ENCODE measurements at regions not wholly inside any gene's neighbourhood (a gene's known extent, or its start where the extent isn't known, plus 50 kb on each side); places are given as distances from the start of the nearest gene placed in this dataset.
"Not testable (repeated sequence)": the region's sequence is repeated elsewhere in the genome, so short reads cannot be mapped to it uniquely, and the experiment has no call there.

DNA sequence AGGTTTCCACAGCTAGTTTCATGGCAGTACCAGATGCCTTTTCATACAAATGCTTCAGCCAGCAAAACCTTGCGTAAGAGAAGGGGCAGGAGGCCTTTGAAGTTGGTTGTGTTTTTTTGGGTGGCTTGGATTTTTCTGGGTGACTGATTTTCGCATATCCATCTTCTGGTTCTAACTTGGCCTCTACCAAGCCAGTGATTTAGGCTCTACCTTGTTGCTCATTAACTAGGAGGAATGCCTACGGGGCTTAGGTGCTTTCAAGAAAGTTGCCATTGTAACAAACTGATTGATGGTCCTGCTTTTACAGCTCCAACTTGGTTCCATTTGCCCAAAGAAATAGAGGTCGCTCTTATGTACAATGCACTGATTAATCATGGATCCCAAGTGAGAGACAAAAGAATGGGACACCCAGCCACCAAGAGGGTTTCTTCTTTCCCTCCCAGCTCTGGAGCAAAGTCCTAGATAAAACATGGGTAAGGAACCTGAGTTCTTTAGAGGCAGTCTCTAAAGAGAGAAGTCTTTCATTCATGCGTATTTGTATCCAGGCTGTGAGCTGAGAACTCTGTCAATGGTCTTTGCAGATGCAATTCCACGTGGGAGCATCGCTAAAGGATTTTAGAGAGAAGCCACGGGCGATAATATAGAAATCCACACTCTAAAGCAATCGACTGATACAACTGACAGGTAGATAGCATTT, 92.1 kb upstream of the FGFR2 start:
- DNase-seq: no peak

DNA sequence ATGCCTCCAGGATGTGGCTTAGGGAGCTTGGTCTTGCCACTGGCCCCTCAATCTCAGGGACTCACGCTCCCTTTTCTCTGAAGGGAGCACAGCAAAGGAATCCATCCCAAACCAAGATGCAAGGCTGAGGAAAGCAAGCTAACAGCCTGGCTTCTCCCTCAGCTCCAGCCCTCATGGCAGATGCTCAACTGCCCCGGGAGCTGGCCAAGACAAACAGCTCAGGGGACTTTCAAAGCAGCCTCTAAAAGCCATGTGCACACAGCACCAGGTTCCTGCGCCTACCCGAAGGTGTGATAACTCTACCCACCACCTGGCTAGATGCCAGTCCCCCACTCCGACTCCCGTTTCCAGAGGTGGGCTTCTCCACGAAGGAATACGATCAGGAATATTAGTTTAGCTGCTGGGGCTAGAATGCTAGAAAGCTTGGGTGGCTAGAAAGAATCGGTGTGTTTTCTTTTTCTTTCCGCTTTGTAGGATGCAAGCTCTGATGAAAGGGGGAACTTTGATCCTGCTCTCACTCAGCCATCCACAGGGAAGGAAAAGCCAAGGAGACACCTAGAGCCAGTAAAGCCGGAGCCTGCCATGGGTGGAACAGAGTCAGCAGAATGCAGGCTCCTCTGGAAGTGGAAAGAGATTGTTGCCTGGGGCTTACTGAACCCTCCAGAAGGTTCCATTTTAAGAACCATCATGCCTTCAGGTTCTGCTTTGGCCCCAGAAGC, 89.0 kb upstream of the FGFR2 start:
- no peak for DNase-seq

DNA sequence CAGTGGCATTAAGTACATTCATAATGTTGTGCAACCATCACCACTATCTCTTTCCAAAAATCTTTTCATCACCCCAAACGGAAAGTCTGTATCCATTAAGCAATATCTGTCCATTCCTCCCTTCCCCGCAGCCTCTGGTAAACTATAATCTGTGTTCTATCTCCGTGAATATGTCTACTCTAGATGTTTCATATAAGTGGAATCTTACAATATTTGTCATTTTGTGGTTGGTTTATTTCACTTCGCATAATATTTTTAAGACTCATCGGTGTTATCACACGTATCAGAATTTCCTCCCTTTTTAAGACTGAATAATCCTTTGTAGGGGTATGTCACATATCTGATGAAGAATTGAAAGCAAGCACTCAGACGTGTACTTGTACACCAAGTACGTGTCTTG, 86.0 kb upstream of the FGFR2 start:
- DNase-seq: no peak

DNA sequence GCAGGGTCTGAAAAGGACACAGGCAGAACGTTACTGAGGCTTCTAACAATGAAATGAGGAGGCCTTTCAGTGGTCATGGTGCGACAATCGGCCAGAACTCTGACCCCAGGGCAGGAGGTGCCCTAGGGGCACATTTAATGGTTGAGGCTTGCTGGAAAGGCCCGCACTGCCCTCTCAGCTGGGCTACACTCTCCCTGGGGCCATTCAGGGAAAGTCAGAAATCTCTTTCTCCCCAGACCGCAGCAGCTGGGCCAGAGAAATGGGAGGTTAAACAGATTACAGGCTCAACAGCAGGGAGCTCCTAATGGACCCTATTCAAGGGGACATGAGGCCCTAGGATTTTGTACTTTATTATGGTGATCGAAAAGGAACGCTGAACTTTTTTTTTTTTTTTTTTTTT, 85.6 kb upstream of the FGFR2 start:
- DNase-seq: no peak

DNA sequence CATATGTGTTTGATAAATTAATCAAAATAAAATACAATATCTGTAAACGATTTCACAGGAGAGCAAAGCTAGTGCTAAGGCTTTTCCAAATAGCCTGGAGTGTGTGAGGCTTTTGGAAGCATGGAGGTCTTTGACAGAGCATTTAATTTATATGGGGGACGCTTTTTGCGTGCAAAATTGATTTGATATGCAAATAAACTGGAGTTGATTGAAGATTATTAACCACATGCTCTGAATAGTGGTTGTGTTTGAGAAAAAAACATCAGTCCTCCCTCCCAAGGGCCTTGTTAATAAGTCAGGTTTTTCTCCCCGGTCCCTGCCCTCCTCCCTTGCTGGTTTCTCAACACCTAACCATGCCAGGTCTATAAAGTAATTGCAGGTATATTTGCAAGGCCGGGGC, 85.1 kb upstream of the FGFR2 start:
- no peak for DNase-seq

DNA sequence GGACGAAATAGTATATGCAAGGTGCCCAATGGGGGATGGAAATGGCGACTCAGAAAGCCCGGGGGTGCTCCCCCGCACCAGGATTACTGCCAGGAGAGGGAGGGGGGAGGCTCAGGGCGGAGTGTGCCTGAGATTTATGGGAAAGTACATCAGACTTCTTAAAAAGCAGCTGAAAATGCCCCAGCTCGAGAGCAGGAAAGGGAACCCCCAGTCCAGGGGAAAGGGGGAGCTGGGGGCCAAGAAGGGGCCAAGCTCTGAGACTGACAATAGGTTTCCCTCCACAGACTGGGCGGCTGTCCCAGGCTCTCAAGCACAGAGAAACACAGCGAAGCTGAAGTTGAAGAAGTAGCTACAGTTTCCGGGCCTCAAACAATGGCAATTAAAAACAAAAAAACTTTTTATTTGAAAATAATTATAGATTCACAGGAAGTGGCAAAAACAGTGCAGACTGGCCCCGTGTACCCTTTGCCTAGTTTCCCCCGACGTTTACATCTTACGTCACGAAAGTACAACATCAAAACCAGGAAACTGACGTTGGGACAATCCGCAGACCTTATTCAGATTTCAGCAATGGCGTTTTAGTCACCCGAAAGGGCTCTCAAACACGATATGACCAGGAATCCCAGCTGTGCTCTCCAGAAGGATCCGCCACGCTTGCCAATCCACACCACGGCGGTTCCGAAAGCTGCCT, 83.9 kb upstream of the FGFR2 start:
- DNase-seq: no peak

DNA sequence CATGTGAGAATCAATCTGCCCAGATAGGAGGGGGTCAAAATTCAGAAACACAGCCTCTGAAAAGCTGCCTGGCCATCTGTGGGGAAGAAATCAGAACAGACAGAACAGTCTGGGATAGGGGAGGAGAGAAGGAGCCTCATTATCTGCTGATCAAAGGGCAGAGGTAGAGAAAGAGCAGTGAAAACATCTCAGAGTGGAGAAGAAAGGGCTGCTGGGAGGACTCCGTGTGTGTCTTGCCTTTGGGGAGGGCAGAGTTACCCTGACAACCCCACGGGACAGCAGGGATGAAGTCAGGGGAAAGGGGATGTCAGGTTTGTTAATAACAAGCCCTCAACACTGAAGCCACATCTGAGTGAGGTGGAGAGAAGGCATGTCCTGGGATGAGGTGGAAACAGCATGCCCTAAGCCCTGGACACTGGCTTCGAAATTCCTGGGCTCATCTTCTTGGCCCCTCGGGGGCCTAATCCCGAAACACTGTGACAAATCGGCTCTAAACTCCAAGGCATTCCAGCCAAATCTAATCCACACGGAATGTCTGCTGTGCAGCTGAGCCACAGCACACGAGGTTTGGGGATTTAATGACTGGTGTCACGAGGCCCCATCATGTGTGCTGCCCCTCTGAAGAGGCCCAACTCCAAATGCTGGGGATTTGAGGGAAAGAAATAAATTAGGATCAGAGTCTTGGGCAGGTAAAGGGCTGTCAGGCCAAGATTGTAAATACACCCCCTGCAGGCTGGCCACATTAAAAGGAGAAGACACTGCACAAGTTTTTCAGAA, 82.8 kb upstream of the FGFR2 start:
- DNase-seq: no peak

DNA sequence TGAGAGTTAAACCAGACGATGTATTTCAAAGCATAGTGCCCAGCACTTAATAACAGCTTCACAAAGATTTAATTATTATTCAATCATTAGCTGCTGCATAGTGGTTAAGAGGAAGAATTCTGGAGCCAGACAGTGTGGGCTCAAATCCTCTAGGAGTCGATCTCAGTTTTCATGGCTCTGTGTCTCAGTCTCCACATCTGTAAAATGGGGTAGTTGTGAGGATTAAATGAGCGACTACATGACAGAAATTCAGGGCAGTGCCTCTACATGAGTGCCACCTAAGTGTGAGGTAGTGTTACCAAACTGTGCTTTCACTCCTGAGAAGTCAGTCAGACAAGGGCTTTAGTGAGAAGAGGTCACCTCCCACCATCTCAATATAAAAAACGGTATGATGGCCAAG, 81.7 kb upstream of the FGFR2 start:
- DNase-seq: no peak

DNA sequence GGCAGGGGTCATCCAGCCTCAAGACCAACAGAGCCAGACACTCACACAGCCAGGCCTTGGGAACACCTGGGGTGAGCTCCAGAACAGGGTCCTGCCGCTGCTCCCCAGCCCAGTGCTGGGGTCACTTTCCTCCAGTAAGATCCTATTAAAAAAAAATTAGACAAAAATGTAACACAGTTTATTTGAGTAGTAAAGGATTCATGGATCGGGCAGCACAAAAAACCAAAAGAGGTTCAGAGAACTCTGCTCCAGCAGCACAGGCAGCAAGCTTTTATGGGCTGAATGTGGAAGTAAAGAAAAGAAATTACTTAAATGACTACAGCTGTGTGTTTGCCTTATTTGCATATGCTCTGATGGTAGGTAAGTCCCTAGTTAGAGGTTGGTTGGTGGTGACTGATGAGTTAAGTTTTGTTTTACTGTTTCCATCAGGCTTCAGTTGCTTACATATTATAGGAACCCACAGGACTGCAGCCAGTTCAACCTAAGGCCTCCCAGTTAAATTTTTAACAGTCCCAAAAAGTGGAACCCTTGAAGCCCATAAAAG, 80.5 kb upstream of the FGFR2 start:
- DNase-seq: no peak

DNA sequence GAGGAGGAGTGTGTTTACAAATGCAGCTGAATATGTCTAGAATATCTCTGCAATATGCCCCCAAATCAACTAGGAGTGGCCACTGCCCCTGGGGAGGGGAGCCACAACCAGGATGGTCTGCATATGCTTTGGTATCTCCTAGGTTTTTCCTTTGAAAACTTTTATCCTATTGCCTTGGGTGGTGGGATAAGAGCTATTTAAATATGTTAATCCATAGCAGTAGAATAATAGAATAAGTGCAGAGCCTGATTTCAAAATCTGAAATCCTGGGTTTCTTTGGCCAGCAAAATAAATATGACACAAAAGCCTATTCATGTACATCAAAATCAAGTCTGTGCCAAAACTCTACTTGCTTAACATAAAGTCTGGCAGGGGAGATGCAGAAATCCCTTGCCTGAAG, 79.6 kb upstream of the FGFR2 start:
- DNase-seq: no peak

DNA sequence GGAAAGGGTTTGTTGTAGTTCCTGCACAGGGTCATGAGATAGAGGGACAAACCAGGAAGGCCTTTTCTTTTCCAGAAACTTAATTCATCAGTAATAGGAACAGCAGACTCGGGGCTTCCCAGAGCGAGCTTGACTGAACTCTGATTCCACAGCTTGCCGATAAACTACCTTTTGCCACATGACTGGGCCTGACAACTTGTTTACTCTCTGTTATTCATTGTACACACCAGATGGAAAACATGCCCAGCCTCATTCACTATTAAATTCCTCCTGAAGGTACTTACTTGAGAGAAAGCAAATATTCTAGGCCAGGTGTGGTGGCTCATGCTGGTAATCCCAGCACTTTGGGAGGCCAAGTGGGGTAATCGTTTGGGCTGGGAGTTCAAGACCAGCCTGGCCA, 77.1 kb upstream of the FGFR2 start:
- DNase-seq: no peak

DNA sequence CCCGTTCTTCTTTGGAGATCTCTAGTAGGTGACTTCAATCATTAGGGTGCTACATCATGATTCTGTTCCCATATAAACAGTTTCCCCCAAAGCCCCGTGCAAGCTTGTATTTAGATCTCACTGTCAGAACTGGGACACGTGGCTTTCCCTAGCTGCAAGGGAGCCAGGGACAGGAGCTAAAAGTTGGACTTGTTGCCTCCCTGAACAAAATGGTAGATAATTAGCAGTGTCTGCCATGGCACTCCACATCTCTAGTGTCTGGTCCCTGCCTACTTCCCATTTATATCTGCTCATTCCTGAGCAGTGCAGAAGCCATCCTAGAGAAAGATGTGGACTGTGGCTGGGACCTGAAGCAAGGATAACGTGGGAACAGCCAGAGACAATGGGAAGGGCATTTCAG, 76.6 kb upstream of the FGFR2 start:
- no peak for DNase-seq

DNA sequence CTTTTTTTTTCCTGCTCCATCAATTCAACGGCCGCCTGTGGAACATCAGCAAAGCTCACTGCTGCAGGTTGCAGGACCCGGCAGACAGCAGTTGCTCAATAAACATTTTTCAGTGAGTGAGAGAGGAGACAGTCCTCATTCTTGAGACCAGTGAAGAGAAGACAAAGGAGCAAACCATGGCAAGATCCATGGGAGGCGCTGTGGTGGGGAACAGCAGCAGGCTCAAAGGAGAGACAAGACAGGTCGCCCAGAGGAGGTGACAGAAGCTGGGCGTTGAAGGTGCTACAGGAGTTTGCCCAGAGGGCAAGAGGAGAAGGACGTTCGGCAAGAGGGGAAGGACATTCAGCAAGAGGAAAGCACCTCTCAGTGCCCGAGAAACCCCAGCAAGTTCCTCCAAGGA, 74.5 kb upstream of the FGFR2 start:
- DNase-seq: no peak

DNA sequence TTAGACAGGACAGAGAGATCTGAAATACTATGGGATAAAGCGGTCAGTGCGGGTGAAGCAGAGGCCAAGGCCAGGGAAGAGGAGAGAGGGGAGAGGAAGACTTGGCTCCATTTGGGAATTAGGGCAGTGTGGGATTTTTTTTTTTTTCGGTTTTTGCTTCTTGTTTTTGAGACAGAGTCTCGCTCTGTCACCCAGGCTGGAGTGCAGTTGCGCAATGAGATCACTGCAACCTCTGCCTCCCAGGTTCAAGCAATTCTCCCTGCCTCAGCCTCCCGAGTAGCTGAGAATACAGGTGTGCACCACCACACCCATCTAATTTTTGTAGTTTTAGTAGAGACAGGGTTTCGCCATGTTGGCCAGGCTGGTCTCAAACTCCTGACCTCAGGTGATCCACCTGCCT, 71.6 kb upstream of the FGFR2 start:
- DNase-seq: not testable (repeated sequence)

DNA sequence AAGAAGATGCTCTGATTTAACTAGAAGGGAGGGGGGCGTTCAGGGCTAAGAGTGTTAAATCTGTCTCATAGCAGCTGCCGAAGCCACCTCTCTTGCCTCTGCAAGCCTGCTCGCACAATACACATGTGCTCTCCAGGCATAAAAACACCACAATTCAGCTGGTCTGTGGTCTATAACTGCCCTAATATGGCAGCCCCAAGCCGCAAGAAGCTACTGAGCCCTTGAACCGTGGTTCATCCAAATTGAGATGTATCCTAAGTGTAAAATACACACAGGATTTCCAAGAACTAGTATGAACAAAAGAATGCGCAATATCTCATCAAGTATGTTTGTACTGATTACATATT, 70.8 kb upstream of the FGFR2 start:
- DNase-seq: no peak

DNA sequence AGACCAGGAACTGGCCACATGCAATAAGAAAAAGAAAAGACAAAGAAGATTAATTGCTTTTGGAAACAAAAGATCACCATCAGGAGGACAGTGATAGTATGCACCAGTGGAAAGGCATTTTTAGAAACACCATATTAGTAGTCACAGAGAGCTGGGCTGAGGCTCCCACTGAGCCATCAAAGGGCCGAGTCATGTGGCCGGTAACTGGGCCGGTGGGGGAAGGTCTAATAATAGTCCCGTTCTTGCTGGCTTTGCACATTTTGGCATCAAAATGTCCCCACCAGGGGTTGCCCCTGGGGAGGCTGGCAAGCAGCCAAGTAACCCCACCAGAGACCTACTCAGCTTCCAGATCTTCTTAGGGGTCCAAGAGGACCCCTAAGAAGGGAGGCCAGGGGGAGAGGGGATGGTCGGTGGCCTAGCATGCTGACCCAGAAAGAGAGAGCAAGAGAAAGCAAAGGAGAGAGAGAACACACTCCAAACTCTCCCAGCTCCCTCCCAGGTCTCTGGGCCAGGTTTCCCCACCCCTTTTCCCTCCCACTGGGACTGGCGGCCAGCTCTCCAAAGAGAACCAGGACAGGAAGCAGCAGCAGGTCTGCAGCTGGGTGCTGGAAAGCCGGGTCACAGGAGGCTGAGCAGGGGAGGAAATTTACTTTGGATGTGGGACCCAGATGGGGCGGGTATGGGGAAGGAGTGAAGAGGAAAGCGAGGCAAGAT, 70.2 kb upstream of the FGFR2 start:
- no peak for DNase-seq

DNA sequence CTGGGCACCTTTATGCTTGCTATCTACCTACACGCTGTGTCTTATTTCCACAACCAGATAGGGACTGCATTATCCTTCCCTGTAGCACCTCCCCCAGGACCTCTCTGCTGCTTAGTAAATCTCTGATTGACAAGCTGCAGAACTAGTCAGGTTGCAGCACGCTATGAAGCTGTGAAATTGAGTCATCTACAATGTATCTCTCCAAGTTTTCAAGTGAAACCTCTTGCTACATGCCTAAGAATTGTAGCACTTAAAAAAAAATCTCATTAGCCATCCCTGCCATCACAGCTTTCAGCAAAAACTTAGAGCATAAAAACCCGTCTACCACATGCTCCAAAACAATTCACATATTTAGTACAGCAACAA, 69.7 kb upstream of the FGFR2 start:
- DNase-seq: no peak

DNA sequence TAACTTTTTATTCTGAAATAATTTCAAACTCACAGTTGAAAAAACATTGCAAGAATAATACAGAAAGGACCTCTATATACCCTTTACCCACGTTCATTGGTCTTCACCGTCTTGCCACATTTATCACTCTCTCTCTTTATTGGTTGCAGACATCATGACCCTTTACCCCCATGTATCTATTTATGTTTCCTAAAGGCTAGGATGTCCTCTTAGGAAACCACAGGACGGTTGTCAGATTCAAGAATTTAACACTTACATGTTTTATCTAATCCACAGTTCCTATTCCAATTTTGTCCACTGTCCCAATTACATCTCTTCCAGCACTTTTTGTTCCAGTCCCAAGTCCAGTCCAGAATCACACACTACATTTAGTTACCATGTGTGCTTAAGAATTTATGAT, 67.6 kb upstream of the FGFR2 start:
- no peak for DNase-seq

DNA sequence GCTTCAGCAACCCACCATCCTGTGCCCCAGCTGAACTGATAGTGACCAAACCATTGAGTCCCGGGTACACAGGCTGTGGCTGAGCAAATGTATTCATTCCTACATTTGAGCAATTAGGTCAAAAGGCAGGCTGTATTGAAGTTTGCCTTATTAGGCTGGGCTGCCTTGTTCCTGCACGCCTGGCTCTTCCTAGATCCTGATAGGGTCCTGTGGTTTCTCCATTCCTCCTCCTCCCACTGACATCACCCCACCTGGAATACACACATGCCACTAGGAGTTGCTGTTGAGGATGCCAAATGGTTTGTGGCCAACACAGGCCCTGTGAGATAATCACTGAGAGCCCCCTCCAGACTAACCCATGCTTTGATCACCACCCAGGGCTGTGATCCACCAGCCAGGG, 66.4 kb upstream of the FGFR2 start:
- DNase-seq: no peak

DNA sequence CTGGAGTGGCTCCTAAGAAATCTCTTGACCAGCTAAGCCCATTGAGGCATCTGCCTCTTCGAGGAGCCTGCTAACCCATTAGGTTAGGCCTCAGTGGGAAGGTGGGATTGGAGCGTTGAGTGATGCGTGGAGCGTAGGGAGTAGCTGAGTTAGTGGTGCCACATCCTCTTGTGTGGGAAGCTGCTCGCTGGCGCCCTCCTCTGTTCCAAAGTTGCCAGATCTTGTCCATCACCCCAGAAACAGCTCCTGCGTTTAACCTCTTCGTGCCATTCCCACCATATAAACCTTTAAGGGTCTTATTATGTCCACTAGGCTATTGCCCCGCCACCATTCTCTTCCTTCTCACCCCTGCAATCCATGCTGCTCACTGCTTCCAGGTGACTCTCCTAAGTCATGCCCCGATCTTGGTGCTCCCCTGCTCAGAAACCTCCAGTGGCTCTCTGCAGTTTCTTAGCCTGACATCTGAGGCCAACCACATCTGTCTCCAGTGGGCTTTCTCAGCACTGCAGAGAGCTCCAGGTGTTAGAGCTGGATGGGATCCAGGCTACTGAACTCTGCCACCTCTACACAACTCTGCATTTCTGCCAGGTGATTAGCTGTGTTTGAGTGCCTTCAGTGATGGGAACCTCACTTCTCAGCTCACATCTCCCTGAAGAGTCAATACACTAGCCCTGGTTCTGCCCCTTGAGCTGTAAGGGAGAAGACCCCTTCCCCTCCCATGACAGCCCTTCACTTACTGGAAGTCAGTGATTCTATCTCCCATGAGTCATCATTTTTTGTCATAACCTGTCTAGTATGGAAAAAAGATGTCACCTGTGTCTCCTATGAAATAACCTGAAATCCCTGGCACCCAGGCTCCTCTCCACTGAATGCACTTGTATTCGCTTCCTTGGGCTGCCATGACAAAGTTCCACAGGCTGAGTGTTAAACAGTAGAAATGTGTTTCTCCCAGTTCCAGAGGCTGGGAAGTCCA, 65.0 kb upstream of the FGFR2 start:
- peak; percentile 4 for DNase-seq

DNA sequence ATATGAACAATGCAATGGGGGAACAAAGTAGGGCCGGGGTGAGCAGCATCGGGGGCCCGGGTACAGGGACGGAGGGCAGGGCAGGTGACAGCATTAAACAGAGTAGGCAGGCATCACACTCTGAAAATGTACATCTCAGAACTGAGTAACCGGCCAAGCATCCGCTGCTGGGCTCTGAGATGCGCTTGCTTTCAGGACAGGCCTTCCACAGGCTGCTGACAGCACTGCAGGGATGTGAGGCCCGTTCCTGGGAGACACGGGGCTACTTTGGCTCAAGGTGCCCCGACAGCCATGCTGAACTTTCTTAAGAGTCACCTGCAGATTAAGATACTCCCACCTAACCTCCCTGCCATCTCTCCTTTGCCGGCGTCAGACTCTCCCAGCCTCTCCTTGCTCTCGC, 64.3 kb upstream of the FGFR2 start:
- no peak for DNase-seq

DNA sequence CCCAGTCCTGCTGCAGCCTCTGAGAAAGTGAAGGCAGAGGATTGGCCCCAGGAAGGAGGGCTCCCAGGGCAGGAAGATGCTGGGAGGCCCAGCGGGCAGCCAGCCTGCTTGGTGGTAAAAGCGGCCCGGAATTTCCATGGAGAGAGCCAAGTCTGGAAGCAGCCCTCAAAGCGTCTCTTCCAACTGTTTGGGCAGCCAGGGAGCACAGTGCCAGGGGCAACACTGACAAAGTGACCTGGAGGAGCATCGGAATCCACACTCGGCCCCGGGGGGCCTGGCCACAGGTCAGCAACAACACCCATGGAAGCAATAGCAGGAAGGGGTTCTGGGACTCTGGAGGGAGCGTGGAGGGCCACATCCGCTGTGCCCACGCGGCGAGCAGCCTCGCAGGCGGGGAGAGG, 63.2 kb upstream of the FGFR2 start:
- DNase-seq: no peak

Measured in DMS79 treated with DMSO at 0.1 percent for 48 hours (cell line).